ENCODE measurements at regions not wholly inside any gene's neighbourhood (a gene's known extent, or its start where the extent isn't known, plus 50 kb on each side); places are given as distances from the start of the nearest gene placed in this dataset.
"Not testable (repeated sequence)": the region's sequence is repeated elsewhere in the genome, so short reads cannot be mapped to it uniquely, and the experiment has no call there.

DNA sequence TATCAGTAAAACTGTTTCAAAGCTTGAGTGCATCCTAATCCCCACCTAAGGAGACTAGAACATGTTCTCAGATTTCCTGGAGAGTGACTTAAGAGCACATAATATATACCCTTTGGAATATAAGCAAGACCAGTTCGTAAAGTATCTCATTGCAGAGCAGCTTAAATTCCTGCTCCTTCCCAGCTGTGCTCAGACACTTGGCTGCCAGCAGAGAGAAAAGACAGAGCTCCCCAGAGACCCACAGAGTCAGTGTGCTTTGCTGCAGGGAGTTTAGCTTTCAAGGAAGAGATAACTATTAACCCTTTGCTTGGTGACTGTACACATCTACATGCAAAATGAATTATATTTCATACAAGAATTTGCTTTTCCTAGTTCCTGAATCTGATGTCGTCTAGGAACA, 338.1 kb upstream of the ARHGEF26 start:
- no peak overlapping the region for H3K27ac ChIP-seq
- H3K79me2 ChIP-seq, result no peaks in the 10 kb centered on the region
- no peaks in the 10 kb centered on the region for H3K27me3 ChIP-seq (ENCODE audit: control insufficient read depth, insufficient read depth, low read length)
- no peaks in the 10 kb centered on the region for H3K36me3 ChIP-seq (ENCODE audit: control insufficient read depth, insufficient read depth, low read length)
- no peak overlapping the region for H2AFZ ChIP-seq
- no peak overlapping the region for H3K4me3 ChIP-seq (ENCODE audit: low read depth, low read length)
- H3K9ac ChIP-seq, result no peak overlapping the region
- H3K4me1 ChIP-seq, result no peaks in the 10 kb centered on the region
- no peak overlapping the region for H3K4me2 ChIP-seq (ENCODE audit: low read length)
- TF ChIP-seq, protein P1, sequence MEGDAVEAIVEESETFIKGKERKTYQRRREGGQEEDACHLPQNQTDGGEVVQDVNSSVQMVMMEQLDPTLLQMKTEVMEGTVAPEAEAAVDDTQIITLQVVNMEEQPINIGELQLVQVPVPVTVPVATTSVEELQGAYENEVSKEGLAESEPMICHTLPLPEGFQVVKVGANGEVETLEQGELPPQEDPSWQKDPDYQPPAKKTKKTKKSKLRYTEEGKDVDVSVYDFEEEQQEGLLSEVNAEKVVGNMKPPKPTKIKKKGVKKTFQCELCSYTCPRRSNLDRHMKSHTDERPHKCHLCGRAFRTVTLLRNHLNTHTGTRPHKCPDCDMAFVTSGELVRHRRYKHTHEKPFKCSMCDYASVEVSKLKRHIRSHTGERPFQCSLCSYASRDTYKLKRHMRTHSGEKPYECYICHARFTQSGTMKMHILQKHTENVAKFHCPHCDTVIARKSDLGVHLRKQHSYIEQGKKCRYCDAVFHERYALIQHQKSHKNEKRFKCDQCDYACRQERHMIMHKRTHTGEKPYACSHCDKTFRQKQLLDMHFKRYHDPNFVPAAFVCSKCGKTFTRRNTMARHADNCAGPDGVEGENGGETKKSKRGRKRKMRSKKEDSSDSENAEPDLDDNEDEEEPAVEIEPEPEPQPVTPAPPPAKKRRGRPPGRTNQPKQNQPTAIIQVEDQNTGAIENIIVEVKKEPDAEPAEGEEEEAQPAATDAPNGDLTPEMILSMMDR (IDR thresholded peaks at IDR 0.05), result no peak
- no peaks in the 10 kb centered on the region for H3K9me3 ChIP-seq (ENCODE audit: control insufficient read depth, low read length)

DNA sequence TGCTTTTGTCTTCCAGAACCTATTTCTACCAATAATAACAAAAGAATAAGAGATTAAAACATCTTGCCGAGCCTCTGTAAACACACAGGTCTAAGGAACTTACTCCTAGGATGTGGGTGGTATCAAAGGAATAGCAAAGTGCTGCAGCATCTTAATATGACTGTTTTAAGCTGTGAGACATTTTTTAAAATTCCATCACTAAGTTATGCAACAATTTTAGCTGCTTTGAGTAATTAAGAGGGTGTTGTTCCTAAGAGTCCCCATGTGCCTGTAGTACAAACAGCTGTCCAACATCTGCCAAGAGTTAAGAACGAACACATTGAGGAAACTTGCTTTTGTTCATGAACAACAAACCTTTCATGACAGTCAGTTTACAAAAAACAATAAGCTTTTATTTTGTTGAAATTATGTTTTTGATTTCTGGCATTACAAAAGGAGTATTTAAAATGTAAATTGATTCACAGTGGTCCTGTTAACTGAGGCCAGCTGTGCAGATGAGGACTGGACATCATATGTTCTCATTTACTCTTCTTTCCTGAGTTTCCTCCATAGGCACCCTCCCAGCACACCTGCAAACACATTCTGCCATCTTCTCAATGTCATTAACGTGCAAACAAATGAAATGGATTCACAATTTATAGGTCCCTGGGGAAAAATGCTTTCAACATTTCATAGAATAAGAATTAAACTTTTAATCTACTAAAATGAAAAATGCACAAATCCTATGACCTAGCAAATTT, 337.3 kb upstream of the ARHGEF26 start:
- no peaks in the 10 kb centered on the region for H3K79me2 ChIP-seq
- no peaks in the 10 kb centered on the region for H3K36me3 ChIP-seq (ENCODE audit: control insufficient read depth, insufficient read depth, low read length)
- no peaks in the 10 kb centered on the region for H3K4me1 ChIP-seq
- H3K27ac ChIP-seq, result no peak overlapping the region
- H2AFZ ChIP-seq, result no peak overlapping the region
- no peak overlapping the region for H3K4me3 ChIP-seq (ENCODE audit: low read depth, low read length)
- no peak overlapping the region for H3K9ac ChIP-seq
- no peaks in the 10 kb centered on the region for H3K9me3 ChIP-seq (ENCODE audit: control insufficient read depth, low read length)
- TF ChIP-seq, protein P1 (IDR thresholded peaks at IDR 0.05), result no peak
- H3K4me2 ChIP-seq (ENCODE audit: low read length), result no peak overlapping the region
- no peaks in the 10 kb centered on the region for H3K27me3 ChIP-seq (ENCODE audit: control insufficient read depth, insufficient read depth, low read length)

DNA sequence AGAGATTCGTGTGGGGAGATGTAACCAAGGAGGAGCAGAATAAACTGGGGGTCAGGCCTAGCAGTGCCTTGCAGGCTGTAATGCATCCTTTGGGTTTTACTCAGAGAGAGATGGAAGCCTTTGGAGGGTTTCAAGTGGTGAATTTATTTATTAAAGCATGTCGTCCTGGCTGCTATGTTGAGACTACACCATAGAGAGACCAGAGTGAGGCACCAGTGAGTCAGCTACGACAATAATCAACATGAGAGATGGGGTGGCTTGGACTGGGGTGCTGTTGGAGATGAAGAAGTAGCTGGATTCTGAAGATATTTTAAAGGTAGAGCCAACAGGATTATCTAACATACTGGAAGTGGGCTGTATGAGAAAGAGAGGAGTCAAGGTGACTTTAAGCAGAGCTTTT, 335.3 kb upstream of the ARHGEF26 start:
- Histone ChIP-seq H3K4me3 (ENCODE audit: low read depth, low read length) (no peak overlapping the region), H3K9me3 (ENCODE audit: control insufficient read depth, low read length) (no peaks in the 10 kb centered on the region), H3K36me3 (ENCODE audit: control insufficient read depth, insufficient read depth, low read length) (no peaks in the 10 kb centered on the region), H3K79me2 (no peaks in the 10 kb centered on the region), H3K9ac (no peak overlapping the region), H3K27me3 (ENCODE audit: control insufficient read depth, insufficient read depth, low read length) (no peaks in the 10 kb centered on the region), H3K27ac (no peak overlapping the region), H3K4me2 (ENCODE audit: low read length) (no peak overlapping the region), H2AFZ (no peak overlapping the region), H3K4me1 (no peaks in the 10 kb centered on the region)
- TF ChIP-seq, protein P1 (IDR thresholded peaks at IDR 0.05), result no peak

DNA sequence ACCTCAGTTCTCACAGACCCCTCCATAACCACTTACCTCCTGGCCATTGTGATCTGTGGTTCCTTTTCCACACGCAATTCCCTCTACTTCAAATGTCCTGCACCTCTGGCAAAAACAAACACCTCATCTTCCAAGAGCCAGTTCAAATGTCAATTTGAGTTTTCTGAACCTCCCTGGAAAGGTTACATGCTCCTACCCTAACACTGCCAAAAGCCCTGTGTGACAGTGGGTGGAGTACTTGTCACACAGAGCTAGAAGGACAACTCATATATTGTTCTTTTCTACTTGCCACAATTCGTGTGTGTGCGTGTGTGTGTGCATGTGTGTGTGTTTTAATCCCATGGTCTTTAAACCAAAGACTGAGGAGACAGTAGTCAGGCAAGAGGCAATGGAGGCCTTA, 331.8 kb upstream of the ARHGEF26 start:
- no peaks in the 10 kb centered on the region for H3K4me1 ChIP-seq

DNA sequence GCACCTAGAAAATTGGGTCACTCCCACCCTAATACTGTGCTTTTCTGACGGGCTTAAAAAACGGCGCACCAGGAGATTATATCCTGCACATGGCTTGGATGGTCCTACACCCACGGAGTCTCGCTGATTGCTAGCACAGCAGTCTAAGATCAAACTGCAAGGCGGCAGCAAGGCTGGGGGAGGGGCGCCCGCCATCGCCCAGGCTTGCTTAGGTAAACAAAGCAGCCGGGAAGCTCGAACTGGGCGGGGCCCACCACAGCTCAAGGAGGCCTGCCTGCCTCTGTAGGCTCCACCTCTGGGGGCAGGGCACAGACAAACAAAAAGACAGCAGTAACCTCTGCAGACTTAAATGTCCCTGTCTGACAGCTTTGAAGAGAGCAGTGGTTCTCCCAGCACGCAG, 324.1 kb upstream of the ARHGEF26 start:
- H2AFZ ChIP-seq; H3K4me1 ChIP-seq; H3K27me3 ChIP-seq (ENCODE audit: control insufficient read depth, insufficient read depth, low read length); H3K4me2 ChIP-seq (ENCODE audit: low read length); H3K4me3 ChIP-seq (ENCODE audit: low read depth, low read length); H3K79me2 ChIP-seq; H3K9ac ChIP-seq; H3K9me3 ChIP-seq (ENCODE audit: control insufficient read depth, low read length); H3K27ac ChIP-seq; H3K36me3 ChIP-seq (ENCODE audit: control insufficient read depth, insufficient read depth, low read length): not testable (repeated sequence)

More for the DNA sequence above, 331.8 kb upstream of the ARHGEF26 start:
- TF ChIP-seq, protein P1 (IDR thresholded peaks at IDR 0.05), result no peak
- H3K9me3 ChIP-seq (ENCODE audit: control insufficient read depth, low read length), result no peaks in the 10 kb centered on the region
- no peak overlapping the region for H3K4me2 ChIP-seq (ENCODE audit: low read length)
- no peak overlapping the region for H3K27ac ChIP-seq
- H3K36me3 ChIP-seq (ENCODE audit: control insufficient read depth, insufficient read depth, low read length), result no peaks in the 10 kb centered on the region
- no peak overlapping the region for H3K4me3 ChIP-seq (ENCODE audit: low read depth, low read length)
- no peak overlapping the region for H2AFZ ChIP-seq
- H3K27me3 ChIP-seq (ENCODE audit: control insufficient read depth, insufficient read depth, low read length), result no peaks in the 10 kb centered on the region
- no peak overlapping the region for H3K9ac ChIP-seq
- no peaks in the 10 kb centered on the region for H3K79me2 ChIP-seq

All from parathyroid adenoma (tissue), 2 donors.